ENCODE measurements at regions not wholly inside any gene's neighbourhood (a gene's known extent, or its start where the extent isn't known, plus 50 kb on each side); places are given as distances from the start of the nearest gene placed in this dataset.

DNA sequence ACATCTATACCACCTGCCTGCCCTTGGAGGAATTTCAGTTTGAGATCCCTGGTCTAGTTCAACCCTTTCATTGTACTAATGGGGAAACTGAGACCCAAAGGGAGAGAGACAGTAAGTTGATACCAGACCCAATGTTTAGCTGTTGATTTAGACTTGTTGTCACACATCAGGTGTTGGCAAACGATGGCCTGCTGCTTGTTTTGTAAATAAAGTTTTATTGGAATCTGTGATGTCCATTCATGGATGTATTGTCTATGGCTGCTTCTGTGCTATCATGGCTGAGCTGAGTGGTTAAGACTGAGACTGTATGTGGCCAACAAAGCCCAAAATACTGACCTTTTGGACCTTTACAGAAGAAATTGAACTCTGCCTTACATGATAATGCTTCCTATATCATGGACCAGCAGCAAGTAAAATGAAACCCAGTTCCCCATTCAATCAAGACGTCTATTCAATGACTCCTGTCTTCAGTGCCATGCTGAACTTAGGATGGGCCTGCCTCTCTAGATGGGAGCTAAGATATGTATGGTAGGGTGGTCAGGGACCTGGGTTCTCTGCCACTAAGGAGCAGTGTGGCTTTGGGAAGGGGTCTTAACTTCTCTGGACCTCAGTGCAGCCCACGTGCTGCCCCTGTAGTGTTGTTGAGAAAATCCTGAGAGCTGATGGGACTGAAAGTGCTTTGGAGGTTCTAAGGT, 111.0 kb downstream of the IRX5 start:
- in situ Hi-C loops (cut with HindIII; ENCODE audit: low sequenced_read_pairs): no loop called here

DNA sequence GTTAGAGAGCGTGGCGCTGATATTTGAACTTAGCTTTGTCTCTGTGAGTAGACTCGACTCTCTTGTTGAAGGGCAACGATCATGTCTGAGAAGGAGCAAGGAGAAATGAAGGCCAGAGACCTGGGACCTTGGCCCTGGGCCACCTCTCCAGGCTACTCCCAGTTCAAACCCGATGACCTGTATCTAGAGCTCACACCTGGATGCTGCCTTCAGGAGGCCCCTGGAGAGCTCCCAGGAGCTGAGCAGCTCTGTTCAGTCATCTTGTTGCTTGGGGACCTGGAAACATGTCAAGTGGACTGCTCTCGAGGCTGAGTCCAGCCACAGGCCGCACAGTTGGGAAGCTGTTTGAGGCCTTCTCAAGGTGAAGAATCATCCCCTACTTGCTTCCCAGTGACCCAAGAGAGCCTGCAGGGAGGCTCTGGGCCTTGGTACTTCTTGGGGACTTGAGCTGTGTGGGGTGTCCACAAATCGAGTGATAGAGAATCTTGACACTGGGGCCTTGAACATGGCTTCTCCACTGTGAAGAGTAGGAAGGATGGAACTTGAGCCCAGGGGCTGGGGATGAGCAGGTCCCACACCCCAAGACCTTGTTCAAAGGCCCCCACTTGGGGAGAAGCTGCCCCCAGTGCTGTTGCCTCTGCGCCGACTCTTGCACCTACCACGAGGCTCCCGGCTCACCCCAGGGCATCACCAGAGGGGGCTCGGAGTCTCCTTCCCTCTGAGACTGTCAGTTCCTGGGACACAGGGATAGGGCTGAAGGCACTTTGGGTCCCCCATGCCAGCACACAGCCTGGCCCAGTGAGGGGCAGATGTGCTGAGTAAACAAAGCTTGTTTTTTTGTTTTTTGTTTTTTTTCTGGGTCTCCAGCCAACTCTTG, 112.1 kb downstream of the IRX5 start:
- in situ Hi-C loops (cut with HindIII; ENCODE audit: low sequenced_read_pairs): no loop called here

DNA sequence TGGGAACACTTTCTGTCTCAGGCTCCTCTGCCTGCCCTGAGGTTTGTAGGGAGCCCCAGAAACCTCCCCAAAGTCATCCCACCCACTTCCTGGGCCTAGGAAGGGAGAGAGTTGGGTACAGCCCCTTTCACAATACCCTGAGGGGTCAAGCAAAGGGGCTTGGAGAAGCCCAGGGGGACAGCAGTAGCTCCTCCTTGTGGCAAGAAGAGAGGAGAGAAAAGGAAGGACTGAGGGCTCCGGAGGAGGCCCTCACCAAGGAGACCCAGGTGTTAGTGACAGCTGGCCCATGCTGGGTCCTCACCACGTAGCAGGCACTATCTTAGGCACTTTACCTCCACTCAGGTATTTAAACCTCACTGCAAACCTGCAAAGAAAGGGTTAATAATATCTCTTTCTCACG, 112.8 kb downstream of the IRX5 start:
- in situ Hi-C loops (cut with HindIII; ENCODE audit: low sequenced_read_pairs): no loop called here

DNA sequence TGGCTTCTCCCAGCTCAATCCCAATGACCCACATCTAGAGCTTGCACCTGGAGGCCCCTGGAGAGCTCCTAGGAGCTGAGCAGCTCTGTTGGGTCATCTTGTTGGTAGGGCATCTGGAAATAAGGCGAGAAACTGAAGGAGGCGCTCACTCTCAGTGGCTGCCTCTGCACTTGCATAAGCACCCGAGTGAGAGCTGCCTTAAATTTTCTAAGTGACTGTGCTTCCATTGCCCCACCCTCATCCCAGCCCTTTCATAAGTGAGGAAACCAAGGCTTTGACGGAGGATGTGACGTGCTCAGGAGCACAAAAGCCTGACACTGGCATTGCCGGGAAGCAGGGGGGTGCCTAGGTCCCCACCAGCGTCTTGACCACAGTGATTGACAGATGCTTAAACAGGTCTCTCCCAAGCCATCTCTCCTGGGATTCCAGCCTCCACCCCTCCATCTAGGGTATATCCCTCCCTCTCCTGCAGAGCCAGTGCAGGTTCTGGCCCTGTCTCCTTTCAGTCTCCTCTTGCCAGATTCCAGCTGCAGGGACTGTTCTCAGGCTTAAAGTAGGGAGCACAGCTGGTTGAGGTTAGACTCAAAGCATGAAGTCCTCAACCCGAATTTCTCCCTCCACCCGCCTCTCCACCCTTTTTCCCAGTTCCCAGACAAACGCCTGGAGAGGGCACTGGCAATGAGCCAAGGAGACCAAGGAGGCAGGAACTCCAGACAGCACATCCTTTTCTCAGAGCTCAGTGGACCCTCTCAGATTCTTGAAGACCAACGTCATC, 113.7 kb downstream of the IRX5 start:
- in situ Hi-C loops (cut with HindIII; ENCODE audit: low sequenced_read_pairs): no loop called here

DNA sequence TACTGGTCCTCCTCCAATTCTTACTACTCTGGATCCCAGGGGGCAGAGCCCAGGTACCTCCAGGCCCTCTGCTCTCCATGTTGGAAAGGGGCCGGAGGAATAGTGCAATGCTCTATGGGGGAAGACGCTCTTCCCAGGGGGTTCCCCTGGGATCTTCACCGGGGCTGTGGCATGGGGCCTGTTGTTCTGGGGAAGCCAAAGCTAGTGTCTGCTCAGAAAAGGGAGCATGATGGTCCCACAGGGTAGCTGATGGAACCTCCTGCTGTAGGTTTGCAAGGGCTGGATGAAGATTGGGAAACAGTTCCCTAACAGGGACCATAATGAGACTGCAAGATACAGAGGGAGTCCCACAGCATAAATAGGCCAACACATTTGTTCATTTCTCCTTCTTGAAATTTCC, 114.7 kb downstream of the IRX5 start:
- in situ Hi-C loops (cut with HindIII; ENCODE audit: low sequenced_read_pairs): no loop called here

DNA sequence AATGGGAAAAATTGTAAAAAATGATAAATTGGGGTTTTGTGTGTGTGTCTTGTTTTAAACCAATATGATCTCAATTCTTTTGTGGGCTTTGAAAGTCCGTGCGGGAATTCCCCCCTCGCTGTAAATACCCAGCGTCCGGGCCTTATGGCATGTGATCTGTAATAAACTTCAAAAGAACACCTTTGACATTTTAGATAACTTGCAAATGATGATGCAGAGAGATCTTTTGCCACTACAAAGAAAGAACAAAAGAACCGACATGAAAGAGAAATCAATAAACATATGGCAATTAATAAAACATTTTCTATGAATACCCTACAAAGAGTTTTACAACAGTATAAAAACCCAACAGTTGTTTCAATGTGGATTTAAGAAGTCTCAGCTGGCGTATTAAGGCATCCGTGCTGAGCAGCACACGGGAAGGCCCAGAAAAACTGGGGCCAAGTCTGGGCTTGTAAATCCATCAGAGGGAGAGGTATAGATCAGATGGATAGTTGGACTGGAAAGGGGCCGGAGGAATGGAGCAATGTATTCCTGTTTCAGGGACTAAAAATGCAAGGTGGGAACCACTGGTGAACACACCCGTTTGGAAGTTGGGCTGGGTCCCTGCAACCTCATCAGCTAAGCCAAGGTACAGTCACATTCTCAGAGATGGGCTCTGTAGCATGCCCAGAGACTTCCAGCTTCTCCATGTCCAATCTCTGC, 115.2 kb downstream of the IRX5 start:
- in situ Hi-C loops (cut with HindIII; ENCODE audit: low sequenced_read_pairs): no loop called here

DNA sequence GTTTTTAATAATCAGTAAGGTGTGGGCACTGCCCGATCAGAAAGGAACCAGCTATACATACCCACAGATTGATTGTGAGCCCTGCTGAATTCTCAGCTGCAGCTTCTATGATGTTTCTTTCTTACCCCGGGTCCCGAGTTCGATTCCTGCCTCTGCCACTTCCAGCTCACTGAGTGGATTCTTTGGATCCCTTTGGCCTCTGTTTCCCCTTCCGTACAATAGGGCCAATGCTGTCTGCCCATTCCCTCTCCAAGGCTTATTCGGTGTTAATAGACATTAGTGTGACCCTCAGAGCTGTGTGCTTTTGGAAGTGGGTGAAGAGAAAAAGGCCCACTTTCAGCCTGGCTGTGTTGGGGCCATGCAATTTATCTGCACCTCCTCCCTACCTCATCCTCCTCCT, 115.8 kb downstream of the IRX5 start:
- in situ Hi-C loops (cut with HindIII; ENCODE audit: low sequenced_read_pairs): no loop called here

DNA sequence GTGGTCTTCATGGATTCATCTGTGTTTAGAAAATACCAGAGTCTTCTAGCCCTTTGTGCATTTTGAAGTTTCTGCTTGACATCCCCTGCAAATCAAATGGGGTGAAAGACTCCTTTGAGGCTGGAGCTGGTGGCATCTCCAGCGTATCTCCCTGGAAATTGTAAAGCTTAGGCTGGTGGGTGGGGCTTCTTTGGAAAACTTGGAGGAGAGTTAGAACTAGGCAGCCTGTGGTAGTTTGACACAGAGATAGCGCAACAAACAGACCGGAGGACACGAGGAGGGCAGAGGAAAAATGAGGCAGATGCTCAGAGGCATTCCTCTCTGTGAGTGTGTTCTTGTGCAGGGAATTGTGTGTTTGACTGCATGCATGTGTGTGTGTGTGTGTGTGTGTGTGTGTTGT, 116.3 kb downstream of the IRX5 start:
- in situ Hi-C loops (cut with HindIII; ENCODE audit: low sequenced_read_pairs): no loop called here

DNA sequence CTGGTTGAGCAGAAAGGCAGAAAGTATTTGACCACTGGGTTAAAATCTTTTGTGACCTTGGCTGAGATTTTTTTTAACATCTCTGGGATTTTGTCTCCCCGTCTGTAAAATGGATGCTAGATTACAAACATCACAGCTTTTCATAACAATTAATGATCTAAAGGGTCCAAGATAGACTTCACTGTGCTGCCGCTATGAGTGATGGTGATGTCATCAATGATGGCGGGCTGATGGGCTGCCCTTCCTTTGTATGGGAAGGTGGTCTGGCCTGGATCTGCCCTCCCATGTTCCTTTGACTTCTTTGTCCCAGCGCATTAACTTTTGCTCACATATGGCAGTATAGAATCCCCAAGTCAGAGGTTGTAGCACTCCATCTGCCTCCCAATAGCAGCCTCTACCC, 116.7 kb downstream of the IRX5 start:
- in situ Hi-C loops (cut with HindIII; ENCODE audit: low sequenced_read_pairs): no loop called here

DNA sequence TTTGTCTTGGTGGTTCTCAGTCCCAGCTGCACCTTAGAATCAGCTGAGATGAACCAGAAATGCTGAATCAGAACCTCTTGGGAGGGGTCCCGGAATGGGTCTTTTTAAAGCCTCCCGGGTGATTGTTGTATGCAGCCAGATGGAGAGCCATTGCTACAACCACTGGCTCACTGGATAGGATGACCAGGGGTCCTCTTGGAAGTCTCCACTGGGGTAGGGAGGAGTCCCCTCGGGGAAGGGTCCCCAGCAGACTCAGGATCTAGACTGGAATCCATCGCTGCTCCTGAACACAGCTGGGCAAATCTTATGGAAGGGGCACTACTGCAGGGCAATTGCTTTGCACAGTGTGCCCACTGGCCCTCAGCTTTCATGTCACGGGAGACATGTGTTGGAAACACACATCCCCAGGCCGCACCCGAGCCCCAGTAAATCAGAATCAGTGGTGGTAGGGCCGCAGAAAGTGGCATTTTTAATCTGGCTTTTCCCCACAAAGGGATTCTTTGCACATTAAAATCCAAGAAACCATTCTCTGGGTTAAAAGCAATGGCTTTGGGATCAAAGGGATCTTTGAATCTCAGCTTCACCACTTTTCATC, 117.3 kb downstream of the IRX5 start:
- in situ Hi-C loops (cut with HindIII; ENCODE audit: low sequenced_read_pairs): no loop called here

DNA sequence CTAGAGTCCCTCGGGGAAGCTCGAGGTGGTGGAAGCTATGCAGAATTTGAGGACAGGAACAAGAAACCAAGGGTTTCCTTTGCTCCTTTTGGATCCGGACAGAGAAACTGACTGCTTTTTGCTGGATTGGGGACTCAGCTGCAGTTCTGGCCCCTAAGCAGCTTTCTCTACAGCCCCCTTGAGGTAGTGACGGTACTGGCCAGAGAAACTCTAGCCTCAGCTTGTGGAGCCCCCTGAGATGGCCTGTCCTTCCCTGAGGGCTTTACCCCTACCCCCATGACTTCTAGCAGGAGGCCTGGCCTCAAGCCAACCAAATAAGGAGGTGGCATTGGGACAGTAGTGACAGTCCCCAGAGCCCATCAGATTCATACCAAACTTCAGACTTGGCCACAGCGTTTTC, 118.1 kb downstream of the IRX5 start:
- in situ Hi-C loops (cut with HindIII; ENCODE audit: low sequenced_read_pairs): no loop called here

DNA sequence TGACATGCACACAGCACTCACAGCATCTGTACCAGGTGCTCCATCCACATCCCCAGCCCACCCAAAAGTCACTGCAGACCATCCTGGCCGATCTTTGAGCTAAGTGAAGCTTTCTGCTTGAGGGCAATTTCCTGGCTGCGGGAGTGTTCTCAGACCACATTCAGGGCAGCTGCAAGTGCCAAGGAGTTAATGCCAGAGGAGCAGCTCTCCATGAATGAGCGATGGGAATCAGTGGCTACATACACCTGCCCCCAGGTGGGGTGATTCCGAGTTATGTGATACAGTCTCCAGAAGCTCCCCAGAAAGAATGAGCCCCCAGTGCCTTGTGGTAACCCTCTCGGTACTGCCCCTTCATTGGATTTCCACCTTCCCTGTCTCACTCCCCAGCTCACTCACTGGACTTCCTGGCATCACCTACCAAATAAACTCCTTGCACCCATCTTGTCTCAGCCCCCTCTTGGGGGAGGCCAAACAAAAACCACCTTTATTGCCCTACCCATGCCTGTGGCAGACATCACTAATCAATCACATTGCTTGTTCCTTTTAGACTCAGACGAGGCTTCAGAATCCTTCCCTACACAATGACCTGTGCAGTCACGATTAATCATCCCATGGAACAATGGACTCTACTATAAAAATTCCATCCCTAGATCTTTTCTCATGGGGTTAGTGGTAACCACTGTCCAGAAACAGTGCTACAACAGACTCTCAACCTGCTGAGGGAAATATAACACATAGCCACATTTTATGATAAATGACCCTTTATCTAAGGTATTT, 121.1 kb downstream of the IRX5 start:
- in situ Hi-C loops (cut with HindIII; ENCODE audit: low sequenced_read_pairs): no loop called here

DNA sequence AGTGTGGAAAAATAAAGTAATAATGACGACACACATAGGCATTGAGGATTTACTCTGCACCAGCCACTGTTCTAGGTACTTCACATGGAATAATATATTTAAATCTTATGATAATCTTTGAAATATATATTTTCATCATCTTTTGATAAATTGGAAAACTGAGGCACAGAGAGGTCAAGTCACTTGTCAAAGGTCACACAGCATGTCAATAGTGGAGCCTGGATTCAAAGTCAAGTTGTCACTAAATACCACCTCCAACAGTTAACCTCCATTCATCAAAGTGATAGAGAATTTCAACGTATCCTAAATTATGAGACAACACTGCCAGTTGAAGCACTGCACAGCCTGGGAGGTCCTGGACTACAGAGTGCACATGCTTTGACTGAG, 121.7 kb downstream of the IRX5 start:
- in situ Hi-C loops (cut with HindIII; ENCODE audit: low sequenced_read_pairs): no loop called here

DNA sequence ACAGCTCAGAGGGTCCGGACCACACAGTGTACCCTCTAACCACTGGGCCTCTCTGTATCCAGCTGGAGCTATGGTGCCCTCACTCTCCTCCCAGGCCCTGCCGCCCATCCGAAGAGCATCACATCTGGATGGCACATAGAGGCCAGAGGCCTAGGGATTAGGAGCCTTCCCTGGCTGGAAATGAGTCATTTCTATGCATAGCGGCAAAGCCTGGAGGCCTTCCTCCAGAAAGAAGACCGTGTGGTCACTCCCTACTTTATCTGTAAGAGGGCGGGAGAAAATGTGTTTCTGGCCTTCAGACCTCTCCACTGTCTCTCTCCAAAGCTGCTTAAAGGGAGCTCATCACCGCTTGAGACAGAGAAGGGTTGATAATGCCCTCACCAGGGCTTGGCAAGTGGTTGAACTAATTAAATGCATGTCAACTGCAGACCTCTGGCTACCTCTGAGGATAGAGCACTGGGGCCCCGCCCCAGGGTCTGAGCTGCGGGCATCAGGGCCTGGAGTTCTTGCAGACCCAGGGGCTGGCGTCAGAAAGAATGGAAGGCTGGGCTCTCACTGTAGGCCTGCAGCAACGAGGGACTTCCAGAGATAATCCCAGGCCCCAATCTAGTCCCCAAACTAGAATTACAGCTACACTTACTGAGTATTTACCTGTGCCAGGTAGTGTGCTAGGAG, 122.2 kb downstream of the IRX5 start:
- in situ Hi-C loops (cut with HindIII; ENCODE audit: low sequenced_read_pairs): no loop called here

DNA sequence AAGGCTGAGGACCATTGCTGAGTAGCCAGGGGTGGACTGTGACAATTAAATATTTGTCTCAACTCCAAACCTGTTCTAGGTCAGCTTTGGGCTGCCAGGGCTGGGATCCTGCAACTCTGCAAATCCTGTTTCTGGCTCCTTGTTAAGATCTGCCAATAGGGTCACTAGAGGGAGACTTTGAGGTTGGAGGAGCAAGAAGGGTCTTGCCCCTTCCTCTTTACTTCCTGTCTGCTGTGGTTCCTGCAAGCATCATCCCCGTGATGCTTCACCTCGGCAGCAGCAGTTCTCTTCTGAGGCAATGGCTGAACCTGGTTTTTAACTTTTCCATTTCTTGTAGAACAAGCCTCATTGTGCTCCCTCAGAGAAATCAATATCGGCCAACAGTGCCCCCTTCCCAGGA, 124.6 kb downstream of the IRX5 start:
- in situ Hi-C loops (cut with HindIII; ENCODE audit: low sequenced_read_pairs): no loop called here

DNA sequence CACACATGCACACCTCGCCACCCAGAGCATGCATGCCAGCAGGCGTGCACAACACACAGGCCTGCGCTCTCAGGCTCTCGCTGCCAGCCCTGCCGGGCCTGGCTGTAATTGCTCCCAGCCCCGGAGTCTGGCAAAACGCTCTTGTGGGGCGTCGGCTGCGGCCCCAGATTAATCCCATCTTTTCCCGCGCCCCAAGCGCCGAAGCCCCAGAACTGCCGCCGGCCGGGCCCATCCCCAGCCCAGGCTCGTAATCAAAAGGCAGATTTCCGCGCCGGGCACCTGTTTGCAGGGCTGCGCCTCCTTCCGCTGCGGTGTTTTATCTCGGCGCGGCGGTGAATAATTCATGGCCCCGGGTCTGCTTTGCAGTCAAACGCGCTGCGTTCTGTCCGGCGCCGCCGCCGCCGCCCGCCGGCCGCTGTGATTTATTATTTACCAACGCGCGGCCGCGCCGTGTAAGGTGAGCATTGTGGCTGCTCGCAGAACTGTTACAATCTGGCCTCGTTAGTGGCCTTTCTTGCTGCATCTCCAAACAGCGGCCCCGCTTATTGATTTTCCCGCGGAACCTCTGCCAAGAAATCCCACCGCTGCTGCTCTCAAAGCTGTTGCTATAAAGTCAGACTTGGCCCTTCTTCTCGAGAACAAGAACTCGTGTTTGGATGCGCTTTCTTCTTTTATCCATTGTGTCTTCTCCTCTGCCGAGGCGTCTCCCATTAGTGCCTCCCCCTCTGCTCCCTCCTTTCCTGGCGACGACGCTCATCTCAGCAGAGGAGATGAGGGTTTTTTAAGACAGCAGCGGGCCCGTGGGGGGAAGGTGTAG, 126.1 kb downstream of the IRX5 start:
- in situ Hi-C loops (cut with HindIII; ENCODE audit: low sequenced_read_pairs): no loop called here

DNA sequence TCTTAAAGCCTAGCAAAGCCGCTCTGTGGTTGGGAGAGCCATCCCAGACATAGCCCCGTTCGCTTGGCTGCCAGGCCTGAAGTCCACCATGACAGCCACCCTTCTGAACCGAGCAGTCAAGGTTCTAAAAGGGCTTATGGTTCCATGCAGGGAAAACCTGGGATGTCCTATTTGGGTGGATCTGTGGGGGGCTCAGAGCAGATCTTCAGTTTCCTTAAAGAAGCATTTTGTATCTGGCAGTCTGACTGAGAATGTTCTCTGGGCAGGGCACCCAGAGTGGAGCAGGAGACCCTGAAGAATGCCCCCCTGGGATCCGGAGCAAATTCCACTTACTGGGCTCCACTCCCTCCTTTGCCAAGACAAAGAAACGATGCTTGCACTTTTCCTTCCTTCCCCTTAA, 127.2 kb downstream of the IRX5 start:
- in situ Hi-C loops (cut with HindIII; ENCODE audit: low sequenced_read_pairs): no loop called here

DNA sequence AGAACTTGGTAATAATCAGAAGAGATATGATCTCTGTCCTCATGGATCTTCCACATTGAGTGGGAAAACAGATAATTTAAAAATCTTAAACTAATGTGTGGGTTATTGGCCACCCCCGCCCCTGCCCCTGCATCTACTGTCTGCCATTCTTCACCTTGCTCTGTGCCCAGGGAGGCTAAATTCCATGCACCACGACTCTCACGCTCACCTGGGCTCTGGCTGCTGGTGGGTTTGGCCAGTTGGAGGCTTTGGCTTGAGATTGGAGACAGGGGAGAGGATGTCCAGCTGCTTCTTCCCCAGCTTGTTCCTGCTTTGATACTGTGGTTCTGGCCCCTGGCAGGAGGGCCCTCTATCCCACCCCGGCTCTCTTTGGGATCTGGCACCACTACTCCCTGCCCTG, 127.9 kb downstream of the IRX5 start:
- in situ Hi-C loops (cut with HindIII; ENCODE audit: low sequenced_read_pairs): no loop called here

DNA sequence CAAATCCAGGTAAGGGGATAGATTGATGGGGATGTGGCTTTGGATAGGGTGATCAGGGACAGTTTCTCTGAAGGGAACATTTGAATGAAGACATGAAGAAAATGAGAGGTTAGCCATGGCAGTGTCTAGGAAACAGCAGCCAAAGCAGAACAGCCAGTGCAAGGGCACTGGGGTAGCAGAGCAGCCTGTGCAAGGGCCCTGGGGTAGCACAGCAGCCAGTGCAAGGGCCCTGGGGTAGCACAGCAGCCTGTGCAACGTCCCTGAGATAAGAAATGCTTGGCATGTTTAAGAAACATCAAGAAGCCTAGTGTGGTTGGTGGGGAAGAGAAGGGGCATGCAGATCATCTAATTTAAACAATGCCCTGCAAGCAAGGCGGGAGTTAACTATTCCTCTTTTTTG, 128.5 kb downstream of the IRX5 start:
- in situ Hi-C loops (cut with HindIII; ENCODE audit: low sequenced_read_pairs): no loop called here

Data from DLD1 (cell line).